DMS153 treated with DMSO at 0.1 percent for 48 hours (cell line): ENCODE measurements at regions not wholly inside any gene's neighbourhood (a gene's known extent, or its start where the extent isn't known, plus 50 kb on each side); places are given as distances from the start of the nearest gene placed in this dataset.

Experiments
- DNase-seq: peaks from one replicate; lab custom pipeline; 2025; ENCODE audit not compliant: unreplicated experiment; lab: John Stamatoyannopoulos, UW

DNA sequence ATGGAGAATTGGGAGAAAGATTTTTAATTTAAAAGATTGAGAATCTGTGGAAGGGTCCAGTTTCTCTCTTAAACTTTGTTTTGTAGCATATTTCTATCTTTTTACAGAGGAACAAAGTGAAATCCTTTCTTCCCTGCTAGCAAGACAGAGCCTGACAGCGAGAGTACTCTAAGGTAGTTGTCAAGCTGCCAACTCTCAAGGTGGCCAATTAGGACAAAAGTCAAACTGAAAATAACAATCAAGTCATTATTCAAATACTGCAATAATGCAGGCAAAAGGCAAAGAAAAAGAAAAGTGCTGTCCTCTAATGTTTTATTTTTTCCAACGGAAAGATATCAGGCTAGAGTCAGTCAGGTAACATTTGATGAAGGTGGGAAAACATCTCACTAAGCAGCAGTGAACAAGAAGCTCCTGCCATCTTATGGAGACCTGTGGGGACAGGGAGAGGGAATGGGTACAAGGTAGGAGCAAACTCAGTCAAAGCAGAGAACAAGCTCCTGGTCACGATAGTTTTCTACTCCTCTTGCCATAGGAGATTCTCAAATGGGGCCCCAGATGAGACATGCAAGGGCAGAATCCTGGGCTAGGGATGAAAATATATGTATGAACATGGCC is 801.9 kb upstream of the SLITRK1 start:
- DNase-seq, result no peak

DNA sequence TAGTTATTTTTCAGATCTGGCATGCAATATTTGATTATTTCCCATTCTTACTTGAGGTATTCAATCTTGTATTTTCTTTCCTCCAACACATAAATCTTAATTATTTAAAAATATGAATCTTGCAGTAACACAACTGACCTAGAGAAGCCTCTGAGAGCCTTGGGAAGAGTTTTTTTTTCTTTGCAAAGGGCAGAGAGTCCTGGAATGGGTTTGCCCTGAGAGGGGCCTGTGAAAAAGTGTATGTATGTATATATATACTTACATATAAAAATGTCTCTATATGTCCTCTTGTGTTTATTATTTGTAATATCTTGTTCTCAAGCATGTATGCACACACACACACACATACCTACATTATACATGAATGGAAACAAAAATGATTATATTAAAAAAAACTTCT is 801.2 kb upstream of the SLITRK1 start:
- no peak for DNase-seq

DNA sequence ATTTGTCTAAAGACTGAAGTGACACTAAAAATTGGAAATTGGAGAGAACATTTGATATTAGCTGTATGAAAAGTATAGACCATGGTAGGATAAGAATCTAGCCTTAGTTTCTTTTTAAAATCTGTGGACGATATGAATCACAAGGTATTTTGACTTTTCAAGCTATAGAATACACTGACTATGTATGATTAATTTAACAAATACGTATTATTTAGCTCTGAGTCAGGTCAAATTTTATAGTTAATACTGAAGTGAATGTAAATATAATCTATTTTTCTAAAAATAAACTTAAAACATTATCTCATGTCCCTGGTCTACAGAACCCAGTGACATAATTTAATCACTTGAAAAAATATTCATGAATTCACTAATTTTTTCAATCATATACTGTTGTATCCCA is 795.6 kb upstream of the SLITRK1 start:
- no peak for DNase-seq

DNA sequence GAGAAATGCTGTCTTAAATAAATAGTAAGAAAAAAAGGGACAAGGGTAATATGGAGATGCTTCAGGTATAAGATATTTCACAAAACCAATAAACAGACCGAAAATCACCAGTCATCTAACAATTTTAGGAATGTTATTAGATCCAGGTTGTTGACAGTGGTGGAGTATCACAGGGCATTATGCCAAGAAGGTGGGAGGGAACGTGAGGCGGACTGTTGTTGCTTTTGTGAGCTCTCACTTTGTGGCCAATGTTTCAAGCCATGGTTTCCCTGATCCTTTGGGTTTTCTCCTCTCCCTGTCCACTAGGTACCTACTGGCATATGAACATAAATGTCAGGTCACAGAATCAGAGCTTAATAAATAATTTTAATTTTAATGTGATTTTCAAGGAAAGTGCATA is 790.3 kb upstream of the SLITRK1 start:
- DNase-seq, result no peak

DNA sequence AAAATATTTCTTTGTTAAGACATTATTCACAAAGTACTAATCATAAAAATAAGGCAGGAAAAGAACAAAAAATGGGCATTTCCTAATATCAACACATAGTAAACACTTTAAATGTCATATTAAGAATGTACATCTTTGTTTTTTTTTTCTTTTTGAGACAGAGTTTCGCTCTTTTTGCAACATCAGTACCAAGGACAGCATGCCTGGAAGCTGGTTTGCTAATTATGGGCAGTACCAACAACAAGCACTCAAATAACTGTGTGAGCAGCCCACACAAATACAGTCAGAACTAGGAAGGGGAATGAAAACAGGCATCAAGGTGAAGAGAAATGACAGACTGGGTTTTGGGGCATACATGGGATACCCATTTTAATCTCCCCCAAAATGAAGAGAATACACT is 788.0 kb upstream of the SLITRK1 start:
- no peak for DNase-seq

DNA sequence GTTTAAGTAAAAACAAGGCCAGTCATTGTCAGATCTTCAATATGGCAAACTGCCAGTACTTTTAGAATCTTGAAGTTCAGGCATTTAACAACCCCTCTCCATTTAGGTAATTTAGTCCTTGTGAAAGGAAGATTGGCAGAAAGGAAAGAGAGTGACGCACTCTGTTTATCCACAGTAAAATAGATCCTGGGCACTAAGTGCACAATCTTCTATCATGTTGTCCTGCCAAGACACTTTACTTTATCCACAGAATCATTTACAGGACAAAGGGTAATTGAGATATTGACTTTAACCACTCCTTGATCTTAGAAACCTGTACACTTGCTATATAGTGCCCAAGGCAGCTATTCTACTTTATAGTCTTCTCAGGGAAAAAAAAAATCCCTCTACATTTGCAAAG is 786.4 kb upstream of the SLITRK1 start:
- DNase-seq, result no peak

DNA sequence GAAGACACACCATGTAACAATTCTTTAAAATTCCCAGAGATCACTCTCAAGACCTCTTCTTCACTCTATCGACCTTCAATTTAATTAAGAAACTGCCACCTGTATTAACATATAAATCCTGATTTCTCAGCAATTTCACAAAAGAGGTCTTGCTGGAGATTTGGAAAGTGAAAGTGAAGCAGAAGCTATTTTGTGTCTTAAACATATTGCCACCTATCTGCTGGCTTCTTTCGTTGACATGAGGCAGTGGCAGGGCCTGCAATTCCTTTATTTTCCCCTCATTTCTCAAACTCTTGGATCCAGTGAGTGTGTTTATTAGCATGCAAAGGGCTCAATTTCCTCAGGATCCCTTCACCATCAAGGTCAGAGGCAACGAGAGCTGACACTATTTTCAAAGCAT is 780.2 kb upstream of the SLITRK1 start:
- DNase-seq, result no peak

DNA sequence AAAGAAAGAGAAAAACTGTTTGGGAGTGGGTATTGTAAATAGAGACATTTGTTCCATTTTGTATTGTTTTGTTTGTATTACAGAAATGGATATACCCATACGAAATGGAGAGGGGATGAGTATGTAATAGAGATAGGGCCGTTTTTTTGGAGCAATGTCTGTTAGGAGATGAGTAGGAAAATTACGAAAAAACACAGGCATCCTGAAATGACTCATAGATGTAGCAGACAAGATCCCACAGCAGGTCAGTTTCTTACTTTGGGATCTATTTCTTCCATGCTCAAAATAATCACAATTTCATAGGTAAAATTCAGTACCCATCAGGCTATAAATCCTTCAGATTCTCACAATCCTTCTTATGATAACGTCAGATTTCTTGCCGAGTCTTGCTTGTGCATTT is 779.4 kb upstream of the SLITRK1 start:
- DNase-seq, result no peak

DNA sequence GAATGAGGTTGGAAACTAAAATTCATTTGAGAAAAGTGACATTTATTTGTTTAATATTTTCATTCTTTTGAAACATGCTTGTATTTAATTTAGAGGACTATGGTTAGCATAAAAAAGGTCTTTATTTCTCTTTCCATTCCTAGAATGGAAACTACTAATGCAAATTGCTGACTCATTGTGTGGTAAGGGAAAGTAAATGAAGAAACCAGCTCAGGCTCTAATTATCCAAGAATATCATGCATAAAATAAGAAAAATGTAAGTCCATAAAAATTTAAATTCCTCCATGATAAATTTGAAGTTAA is 777.0 kb upstream of the SLITRK1 start:
- DNase-seq, result no peak

DNA sequence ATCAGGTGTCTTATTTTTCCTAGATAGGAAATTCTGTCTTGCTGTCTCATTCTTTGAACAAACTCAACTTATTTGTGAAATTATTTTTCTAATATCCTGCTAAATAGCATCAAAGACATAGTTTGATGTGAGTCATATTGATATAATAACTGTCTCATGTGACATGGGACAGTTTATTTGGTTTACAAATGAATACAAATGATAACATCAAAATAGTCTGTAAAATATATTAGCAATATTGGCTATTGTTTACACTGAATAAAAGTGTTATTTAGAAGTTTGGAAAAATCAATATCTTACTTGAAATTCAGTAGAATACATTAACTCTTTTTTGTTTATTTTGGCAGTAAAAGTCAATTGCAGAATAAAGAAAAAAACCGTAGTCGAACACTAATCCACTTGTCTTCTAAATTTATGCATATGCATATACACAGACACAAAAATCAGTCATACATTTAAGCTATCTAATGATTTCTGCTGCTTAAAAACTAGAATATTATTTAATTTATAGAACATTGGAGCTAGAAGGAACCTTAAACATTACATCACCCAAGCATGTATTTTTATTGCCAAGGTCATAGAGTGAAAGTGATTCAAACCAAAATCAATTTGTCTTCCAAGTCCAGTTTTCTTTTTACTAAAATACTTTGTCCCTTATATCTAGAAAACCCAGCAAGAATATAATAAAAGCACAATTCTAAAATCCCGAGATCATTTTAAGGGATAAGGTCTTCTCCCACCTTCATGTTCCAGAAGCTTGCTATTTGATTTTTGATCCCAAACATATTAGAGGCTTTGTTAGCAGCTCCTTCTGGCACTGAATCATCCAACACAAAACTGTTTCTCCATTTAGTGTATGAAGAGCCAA is 776.5 kb upstream of the SLITRK1 start:
- DNase-seq, result no peak

DNA sequence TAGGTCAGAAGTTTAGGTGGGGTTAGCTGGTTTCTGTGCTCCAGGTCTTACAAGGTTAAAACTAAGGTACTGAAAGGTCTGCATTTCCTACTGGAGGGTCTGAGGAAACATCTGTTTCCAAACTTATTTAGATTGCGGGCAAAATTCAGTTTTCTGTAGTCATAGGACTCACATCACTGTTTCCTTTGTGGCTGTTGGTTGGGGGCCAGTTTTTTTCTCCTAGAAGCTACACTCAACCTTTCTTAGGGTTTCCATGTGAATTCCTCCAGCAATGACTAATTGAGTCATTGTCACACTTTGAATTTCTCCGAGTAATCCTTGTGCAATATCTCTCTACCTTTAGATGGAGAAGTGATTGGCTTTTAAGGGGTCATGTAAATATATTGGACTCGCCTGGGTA is 773.4 kb upstream of the SLITRK1 start:
- no peak for DNase-seq

DNA sequence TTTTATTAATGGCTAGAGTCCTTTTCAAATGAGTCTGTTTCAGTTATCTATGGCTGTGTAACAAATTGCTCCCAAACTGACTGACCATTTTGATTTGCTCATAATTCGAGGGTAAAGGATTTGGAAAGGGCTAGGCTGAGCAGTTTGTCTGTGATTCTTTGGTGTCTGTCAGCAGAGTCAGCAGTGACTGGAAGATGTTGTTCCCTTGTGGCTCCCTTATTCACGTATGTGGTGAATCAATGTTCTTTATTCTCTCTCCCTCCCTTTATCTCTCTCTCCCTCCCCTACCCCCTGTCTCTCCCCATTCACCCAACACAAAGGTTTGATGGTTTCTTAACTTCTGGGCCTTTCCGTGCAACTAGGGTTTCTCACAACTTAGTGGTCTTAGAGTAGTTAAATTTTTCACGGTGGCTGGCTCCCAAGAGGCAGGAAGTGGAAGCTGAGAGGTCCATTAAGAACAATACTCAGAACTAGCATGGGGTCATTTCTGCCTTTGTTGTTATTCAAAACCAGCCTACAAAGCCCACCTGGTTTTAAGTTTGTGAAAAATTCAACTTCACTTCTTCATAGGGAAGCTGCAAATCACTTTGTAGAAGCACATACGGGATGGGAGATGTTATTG is 772.5 kb upstream of the SLITRK1 start:
- no peak for DNase-seq

DNA sequence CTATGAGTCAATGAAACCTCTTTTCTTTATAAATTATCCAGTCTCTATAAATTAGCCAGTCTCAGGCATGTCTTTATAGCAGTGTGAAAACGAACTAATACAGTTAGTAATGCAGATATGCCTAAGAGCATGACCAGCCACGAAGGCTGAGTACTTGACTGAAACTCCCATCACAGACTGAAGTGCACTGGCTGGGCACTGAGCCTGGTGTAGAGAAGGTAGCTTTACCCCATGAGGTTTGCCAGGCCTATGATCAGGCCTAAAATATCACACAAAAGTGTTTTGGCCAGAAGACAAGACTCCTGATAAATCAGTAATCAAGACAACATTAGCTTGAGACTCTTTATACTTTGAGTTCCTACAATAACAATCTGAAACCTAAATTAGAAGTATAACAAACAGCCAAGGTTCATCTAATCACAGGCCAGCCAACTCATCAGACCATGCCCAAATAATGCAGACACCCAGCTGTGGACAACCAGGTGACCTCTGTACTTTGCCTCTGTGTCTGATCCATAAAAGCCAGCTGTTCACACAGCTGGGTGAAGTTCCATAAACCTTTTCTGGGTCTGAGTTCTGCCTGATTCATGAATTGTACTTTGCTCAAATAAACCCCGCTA is 771.8 kb upstream of the SLITRK1 start:
- no peak for DNase-seq

DNA sequence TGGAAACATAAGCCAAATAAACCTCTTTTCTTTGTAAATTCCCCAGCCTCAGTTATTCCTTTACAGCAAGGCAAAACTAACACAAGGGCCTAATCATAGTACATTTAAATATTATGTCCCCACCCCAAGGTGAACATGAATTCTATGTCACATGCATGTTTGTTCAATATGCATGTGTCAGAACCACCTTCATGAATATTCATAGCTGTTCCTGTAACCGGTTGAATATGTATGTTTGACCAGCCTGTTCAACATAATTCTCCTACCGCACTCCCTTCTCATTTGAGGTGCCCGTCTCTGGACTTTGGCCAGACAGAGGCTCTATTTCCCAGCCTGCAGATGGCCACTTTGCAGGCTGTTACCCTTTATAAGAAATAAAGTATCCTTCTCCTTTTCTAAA is 769.4 kb upstream of the SLITRK1 start:
- DNase-seq, result no peak

DNA sequence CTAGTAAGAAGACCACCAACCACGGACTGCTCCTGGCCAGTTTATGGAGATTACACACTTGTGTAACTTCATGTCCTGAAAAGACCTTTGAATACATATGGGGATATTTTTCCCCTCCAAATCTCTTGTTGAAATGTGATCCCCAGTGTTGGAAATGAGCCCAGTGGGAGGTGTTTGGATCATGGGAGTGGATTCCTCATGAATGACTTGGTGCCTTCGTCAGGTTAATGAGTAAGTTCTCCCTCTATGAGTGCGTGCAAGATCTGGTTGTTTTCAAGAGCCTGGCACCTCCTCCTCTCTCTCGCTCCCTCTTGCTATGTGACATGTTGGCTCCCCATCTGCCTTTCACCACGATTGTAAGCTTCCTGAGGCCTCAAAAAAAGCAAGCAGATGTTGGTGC is 769.0 kb upstream of the SLITRK1 start:
- DNase-seq, result no peak

DNA sequence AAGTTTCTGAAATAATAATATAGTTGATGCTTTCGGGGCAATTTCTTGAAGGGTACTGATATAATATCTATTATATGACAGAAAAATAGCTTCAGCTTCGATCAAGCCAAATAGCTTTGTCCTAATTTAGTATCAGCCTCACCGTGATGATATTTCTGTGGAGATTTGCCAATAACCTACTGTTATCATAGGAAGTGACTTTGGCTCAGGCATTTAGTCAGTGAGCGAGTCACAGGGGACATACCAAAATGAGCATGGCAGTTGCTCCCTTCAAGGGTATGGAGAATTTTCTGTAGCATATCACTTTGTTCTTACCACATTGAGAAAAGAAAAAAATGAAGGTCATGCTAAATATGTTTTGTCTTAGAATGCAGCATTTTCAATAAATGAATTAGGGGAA is 767.6 kb upstream of the SLITRK1 start:
- DNase-seq, result no peak

DNA sequence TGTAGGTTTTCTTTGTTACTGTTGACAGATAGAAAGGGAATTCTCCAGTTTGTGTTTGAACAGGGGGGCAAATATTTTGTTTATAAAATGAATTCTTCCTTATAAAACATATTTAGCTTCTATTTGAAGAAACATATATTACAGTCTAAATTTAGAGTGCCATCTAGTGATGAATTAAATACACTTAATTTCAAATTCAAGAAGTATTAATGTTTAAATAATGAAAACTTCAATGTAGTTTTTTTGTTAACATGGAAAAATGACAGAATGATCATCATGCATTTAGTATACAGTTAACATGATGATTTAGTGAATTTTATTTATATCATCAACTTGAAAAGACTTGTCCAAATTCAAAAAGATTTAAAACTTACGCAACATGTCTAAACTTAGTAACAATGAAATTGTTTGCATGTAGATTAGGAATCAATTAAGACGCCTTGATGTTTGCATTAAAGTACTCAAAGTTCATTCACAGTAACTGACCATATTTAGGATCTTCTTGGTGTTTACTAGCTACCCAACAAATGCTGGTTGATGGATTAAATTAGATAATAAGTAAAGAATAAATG is 765.9 kb upstream of the SLITRK1 start:
- DNase-seq, result peak; percentile 28

DNA sequence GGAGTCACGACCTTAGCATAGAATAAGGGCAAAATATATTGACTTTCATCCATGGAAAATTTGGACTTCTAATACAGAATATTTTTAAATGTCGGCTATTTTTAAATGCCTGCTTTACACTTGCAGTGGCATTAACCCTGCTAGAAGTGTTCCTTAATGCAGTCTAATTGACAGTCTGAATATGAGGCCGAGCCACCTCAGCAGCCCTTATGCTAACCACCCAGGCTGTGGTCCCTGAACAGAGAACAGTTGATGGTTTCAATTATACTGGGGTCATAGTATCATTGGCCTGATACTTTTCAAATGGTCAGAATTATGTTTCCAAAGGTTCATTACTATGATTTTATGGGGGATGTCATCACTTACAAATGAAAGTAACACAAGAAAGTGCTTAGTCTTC is 764.7 kb upstream of the SLITRK1 start:
- no peak for DNase-seq

DNA sequence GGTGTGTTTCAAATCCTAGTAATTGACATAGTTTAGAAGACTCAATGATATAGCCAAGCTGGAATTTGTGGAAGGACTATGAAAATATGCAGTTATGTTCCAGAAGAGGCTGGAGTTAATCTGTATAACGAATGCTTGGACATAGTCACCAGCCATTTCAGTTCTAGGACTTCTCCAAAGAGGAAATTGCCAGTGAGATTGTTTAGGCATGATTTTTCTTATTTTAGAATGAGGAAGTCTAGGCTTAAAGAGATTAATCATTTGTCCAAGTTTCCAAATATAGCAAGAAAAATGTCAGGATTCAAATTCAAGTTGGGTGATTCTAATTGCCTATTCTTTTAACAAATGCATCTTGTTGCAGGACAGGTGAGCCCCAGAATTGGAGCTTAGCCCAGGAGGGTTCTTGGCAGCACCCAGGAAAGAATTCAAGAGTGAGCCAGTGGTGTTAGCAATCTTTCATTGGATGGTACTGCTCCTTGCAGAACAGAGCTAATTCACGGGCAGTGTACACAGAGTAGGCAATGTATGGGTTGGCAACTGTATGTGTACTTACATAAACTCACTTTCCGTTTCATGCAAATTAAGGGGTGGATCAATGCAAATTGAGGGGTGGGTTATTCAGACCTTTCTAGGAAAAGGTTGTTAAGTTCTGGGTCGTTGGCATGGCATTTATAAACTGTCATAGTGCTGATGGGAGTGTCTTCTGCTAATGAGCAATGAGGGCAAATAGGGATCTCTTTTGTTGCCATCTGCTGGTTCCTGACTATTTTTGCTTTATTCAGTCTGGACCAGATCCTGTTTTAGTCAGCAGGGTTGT is 763.1 kb upstream of the SLITRK1 start:
- DNase-seq, result no peak

DNA sequence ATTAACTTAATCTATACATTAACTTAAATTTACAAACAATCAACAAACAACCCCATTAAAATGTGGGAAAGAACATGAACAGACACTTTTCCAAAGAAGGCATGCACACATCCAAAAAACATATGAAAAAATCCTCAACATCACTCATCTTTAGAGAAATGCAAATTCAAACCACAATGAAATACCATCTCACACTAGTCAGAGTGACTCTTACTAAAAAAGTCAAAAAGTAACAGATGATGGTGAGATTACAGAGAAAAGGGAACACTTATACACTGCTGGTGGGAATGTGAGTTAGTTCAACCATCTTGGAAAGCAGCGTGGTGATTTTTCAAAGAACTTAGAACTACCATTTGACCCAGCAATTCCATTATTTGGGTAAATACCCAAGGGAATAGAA is 759.2 kb upstream of the SLITRK1 start:
- no peak for DNase-seq

DNA sequence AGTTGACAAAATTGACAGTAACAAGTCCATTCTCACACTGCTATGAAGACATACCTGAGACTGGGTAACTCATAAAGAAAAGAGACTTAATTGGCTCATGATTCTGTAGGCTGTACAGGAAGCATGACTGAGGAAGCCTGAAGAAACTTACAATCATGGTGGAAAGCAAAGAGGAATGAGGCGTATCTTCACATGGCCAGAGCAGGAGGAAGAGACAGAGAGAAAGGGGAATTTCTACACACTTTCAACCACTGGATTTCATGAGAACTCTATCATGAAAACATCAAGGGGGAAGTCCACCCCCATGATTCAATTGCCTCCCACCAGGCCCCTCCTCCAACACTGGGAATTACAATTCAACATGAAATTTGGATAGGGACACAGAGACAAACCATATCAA is 758.4 kb upstream of the SLITRK1 start:
- no peak for DNase-seq
